ENCODE measurements at regions not wholly inside any gene's neighbourhood (a gene's known extent, or its start where the extent isn't known, plus 50 kb on each side); places are given as distances from the start of the nearest gene placed in this dataset.

DNA sequence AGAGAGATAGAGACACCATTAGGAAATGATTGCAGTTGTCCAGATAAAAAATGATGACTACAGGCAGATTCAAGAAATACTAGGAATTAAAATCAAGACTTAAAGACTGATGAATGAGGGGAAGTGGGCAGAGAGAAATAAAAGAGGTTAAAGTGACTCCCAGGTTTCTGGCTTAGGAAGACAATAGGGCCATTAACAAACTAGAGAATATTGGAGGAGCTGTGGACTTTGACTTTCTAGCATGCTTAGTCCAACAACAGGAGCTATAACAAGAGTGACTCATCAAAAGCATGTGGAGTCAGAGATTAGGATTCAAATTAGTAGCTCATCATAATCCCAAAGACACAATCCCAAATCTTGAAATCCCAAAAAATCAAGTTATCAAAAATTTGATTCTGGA lies 101.5 kb downstream of the BMP4 start:
- Histone ChIP-seq H3K4me2 (no peak overlapping the region), H3K27ac (no peak overlapping the region), H3K9me2 (ENCODE audit: insufficient read depth) (no peaks in the 10 kb centered on the region), H3K4me3 (no peak overlapping the region), H2AFZ (no peak overlapping the region), H3K36me3 (ENCODE audit: low read depth) (no peaks in the 10 kb centered on the region), H3K9me3 (ENCODE audit: insufficient read depth, low read depth) (0 out of 2 replicates have a peak, but pooled peaks cover 3% of the 10 kb centered on the region), H3K27me3 (ENCODE audit: insufficient read depth, low read depth) (no peaks in the 10 kb centered on the region), H3F3A (ENCODE audit: insufficient read depth, low read depth) (peaks cover 25% of the 10 kb centered on the region), H3K79me2 (ENCODE audit: low read depth) (no peaks in the 10 kb centered on the region), H4K20me1 (ENCODE audit: insufficient read depth) (no peaks in the 10 kb centered on the region), H3K4me1 (replicated peaks; ENCODE audit: insufficient read depth) (peaks cover 22% of the 10 kb centered on the region)
- ChIA-PET CTCF (interaction anchor here (0.6 kb wide), 1 partner anchor 238 kb away, joined by 5 read pairs; no protein-coding TSS in a partner anchor), POLR2A (ENCODE audit: unreplicated experiment) (interaction anchor here (0.6 kb wide), 1 partner anchor 252 kb away, joined by 5 read pairs; no protein-coding TSS in a partner anchor)
- intact Hi-C loops (cut with micrococcal nuclease; ENCODE audit: unreplicated experiment), result no loop called here
- TF ChIP-seq CTCF (conservative IDR thresholded peaks at IDR 0.05) (no peak), EZH2 (IDR thresholded peaks at IDR 0.05; ENCODE audit: low read depth) (no peak)
- no TSS peak for BruUV-seq (replicated peaks)
- DNase-seq, result no peak

DNA sequence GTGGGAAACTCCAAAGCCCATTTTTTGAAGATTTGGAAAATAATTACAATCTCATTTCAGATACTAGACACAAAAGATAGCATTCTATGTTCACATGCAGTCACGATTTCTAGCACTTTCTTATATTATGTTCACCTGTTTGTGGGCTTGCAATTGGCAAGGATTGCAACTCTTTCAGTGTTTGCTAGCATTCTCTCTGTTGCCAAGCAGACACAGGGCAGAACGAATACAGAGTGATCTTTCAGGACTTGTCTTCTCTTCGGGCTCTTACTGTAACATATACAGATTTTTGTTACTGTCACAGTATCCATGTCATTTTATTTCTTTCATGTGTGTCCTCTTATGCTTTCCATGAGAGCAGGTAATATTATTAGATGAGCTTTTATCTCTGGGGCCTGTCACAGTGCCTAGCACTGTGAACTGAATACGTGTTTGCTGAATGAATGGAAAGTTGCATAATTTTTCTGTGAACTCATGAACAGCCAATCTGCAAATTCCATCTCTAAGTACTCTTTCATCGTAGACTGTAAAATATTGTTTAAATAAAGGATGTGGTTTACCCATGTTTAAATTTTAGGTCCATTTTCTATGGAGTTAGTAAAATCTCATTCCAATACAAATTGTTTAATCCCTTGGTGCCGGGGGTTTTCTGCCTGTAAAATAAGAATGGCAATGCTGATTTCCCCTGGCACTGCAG lies 105.1 kb downstream of the BMP4 start:
- Histone ChIP-seq H4K20me1 (ENCODE audit: insufficient read depth) (no peaks in the 10 kb centered on the region), H3K27ac (peak overlapping the region; percentile 88), H3K36me3 (ENCODE audit: low read depth) (no peaks in the 10 kb centered on the region), H3K9me3 (ENCODE audit: insufficient read depth, low read depth) (no peaks in the 10 kb centered on the region; the same call in 1 of the 2 replicates), H2AFZ (peak overlapping the region; percentile 8), H3K9me2 (ENCODE audit: insufficient read depth) (no peaks in the 10 kb centered on the region), H3F3A (ENCODE audit: insufficient read depth, low read depth) (peaks cover 30% of the 10 kb centered on the region), H3K27me3 (ENCODE audit: insufficient read depth, low read depth) (no peaks in the 10 kb centered on the region), H3K79me2 (ENCODE audit: low read depth) (no peaks in the 10 kb centered on the region), H3K4me1 (replicated peaks; ENCODE audit: insufficient read depth) (peaks cover 31% of the 10 kb centered on the region), H3K4me2 (peak overlapping the region; percentile 60), H3K4me3 (peak overlapping the region; percentile 26)
- TF ChIP-seq CTCF (conservative IDR thresholded peaks at IDR 0.05) (no peak), EZH2 (IDR thresholded peaks at IDR 0.05; ENCODE audit: low read depth) (no peak)
- no peak for DNase-seq
- ChIA-PET POLR2A (ENCODE audit: unreplicated experiment) (interaction anchor here (1.0 kb wide), 1 partner anchor 257 kb away, joined by 3 read pairs; no protein-coding TSS in a partner anchor), CTCF (interaction anchor here (0.6 kb wide), 1 partner anchor 149 kb away, joined by 4 read pairs; no protein-coding TSS in a partner anchor)
- intact Hi-C loops (cut with micrococcal nuclease; ENCODE audit: unreplicated experiment), result loop anchor here (1.0 to 5.0 kb wide), 5 partner anchors 73 to 401 kb away; no protein-coding TSS in a partner anchor
- BruUV-seq (replicated peaks), result TSS peak; percentile 85

DNA sequence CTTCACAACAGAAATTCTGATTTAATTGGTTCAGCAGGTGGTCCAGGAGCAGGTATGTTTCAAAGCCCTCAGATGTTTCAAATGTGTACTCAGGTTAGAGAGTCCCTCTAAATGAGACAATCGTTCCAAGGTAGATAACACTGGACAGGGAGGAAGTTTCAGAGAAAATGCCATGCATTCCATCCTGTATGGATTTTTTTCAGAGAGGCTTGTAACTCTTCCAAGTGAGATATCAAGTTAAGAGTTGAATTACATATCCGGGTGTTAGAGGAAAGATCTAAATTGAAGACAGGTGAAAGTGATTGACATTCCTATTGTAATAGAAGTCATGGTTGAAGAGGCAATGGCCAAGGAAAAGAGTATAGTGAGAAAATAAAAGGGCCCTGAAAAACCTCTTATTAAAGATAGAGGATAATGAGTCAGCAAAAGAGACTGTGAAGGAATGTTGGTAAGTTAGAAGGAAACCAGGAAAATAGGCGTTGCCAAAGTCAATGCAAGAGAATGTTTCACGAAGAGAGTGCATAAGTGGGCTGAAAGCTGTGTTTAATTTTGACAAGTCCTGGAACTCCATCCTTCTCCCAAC lies 105.8 kb downstream of the BMP4 start:
- H3K4me3 ChIP-seq, result peak overlapping the region; percentile 26
- H3K4me1 ChIP-seq (replicated peaks; ENCODE audit: insufficient read depth), result peaks cover 38% of the 10 kb centered on the region
- no peaks in the 10 kb centered on the region; the same call in 1 of the 2 replicates for H3K9me3 ChIP-seq (ENCODE audit: insufficient read depth, low read depth)
- peaks cover 30% of the 10 kb centered on the region for H3F3A ChIP-seq (ENCODE audit: insufficient read depth, low read depth)
- H3K36me3 ChIP-seq (ENCODE audit: low read depth), result no peaks in the 10 kb centered on the region
- BruUV-seq (replicated peaks), result no TSS peak
- TF ChIP-seq EZH2 (IDR thresholded peaks at IDR 0.05; ENCODE audit: low read depth) (no peak), CTCF (conservative IDR thresholded peaks at IDR 0.05) (no peak)
- no peaks in the 10 kb centered on the region for H3K79me2 ChIP-seq (ENCODE audit: low read depth)
- ChIA-PET POLR2A (ENCODE audit: unreplicated experiment) (interaction anchor here (0.7 kb wide), 1 partner anchor 255 kb away, joined by 3 read pairs; no protein-coding TSS in a partner anchor), CTCF (interaction anchor here (0.6 to 0.8 kb wide), 2 partner anchors 98 to 150 kb away, joined by 3 to 4 read pairs; no protein-coding TSS in a partner anchor)
- no peaks in the 10 kb centered on the region for H3K9me2 ChIP-seq (ENCODE audit: insufficient read depth)
- peak; percentile 47 to 96 for DNase-seq
- peak overlapping the region; percentile 88 for H3K27ac ChIP-seq
- peak overlapping the region; percentile 60 for H3K4me2 ChIP-seq
- H4K20me1 ChIP-seq (ENCODE audit: insufficient read depth), result no peaks in the 10 kb centered on the region
- intact Hi-C loops (cut with micrococcal nuclease; ENCODE audit: unreplicated experiment), result loop anchor here (1.0 to 5.0 kb wide), 7 partner anchors 74 to 401 kb away; no protein-coding TSS in a partner anchor
- H2AFZ ChIP-seq, result peak overlapping the region; percentile 8; the same call in 1 of the 2 replicates
- no peaks in the 10 kb centered on the region for H3K27me3 ChIP-seq (ENCODE audit: insufficient read depth, low read depth)
